ENCODE measurements at regions not wholly inside any gene's neighbourhood (a gene's known extent, or its start where the extent isn't known, plus 50 kb on each side); places are given as distances from the start of the nearest gene placed in this dataset.

DNA sequence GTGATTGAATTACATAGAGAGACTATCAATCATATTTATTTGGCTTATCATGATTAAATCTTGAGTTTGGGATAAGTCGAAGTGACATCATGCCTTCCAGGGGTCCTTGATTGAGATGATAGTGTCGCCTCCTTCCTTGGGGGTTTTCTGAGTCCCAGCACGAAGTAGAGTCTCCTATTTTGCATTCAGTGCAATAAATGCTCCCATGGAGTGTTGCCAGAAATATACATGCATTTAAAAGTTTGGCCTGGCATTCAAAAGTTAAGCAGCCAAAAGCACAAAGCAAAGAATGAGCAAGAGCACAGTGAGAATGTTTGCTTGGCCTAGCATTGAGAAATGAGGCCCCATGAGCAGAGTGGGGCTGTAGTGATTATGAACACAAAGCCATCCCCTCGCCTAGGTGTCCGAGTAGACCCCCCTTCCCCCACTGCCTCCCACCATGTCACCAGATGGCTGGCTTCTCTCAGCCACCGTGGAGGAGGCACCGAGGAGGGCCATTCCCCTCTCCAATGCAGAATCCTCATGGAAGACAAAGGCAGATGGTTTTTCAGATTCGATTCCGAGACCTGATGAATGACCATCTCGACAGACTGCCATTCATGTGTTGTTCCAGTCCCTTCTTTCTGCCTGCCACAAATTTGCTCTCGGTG lies 58.8 kb upstream of the UBL3 start:
- CTCF ChIA-PET: interaction anchor here (1.2 to 2.3 kb wide), 2 partner anchors 15 to 206 kb away, joined by 3 to 15 read pairs; no protein-coding TSS in a partner anchor
- Histone ChIP-seq H3K4me3 (ENCODE audit: low read depth, low read length) (no peak overlapping the region), H3K4me1 (ENCODE audit: control insufficient read depth, insufficient read depth, low read length) (peaks cover 6% of the 10 kb centered on the region), H3K9me3 (ENCODE audit: control insufficient read depth, insufficient read depth, low read depth, low read length) (no peaks in the 10 kb centered on the region), H3K36me3 (ENCODE audit: control insufficient read depth in 2 of 2, insufficient read depth in 1 of 2, low read length in 2 of 2) (no peaks in the 10 kb centered on the region), H3K27ac (ENCODE audit: extremely low read depth, low read depth, low read length) (peak overlapping the region; percentile 63; the same call in 1 of the 2 replicates)
- POLR2A ChIA-PET: no interaction called here
- TF ChIP-seq, protein P1, sequence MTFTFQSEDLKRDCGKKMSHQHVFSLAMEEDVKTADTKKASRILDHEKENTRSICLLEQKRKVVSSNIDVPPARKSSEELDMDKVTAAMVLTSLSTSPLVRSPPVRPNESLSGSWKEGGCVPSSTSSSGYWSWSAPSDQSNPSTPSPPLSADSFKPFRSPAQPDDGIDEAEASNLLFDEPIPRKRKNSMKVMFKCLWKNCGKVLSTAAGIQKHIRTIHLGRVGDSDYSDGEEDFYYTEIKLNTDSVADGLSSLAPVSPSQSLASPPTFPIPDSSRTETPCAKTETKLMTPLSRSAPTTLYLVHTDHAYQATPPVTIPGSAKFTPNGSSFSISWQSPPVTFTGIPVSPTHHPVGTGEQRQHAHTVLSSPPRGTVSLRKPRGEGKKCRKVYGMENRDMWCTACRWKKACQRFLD (tag by site-specific recombination; IDR thresholded peaks at IDR 0.05): no peak
- TF ChIP-seq KLF1 (tag by site-specific recombination; IDR thresholded peaks at IDR 0.05): no peak
- no peak for TF ChIP-seq ZNF548 (tag by site-specific recombination; IDR thresholded peaks at IDR 0.05)
- TF ChIP-seq, protein P2, sequence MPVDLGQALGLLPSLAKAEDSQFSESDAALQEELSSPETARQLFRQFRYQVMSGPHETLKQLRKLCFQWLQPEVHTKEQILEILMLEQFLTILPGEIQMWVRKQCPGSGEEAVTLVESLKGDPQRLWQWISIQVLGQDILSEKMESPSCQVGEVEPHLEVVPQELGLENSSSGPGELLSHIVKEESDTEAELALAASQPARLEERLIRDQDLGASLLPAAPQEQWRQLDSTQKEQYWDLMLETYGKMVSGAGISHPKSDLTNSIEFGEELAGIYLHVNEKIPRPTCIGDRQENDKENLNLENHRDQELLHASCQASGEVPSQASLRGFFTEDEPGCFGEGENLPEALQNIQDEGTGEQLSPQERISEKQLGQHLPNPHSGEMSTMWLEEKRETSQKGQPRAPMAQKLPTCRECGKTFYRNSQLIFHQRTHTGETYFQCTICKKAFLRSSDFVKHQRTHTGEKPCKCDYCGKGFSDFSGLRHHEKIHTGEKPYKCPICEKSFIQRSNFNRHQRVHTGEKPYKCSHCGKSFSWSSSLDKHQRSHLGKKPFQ (tag by site-specific recombination; IDR thresholded peaks at IDR 0.05): no peak
- TF ChIP-seq ZNF394 (tag by site-specific recombination; IDR thresholded peaks at IDR 0.05; ENCODE audit: borderline replicate concordance): no peak
- no peak for TF ChIP-seq ZBTB7A (tag by site-specific recombination; IDR thresholded peaks at IDR 0.05; ENCODE audit: low read depth)
- TF ChIP-seq, protein P3, sequence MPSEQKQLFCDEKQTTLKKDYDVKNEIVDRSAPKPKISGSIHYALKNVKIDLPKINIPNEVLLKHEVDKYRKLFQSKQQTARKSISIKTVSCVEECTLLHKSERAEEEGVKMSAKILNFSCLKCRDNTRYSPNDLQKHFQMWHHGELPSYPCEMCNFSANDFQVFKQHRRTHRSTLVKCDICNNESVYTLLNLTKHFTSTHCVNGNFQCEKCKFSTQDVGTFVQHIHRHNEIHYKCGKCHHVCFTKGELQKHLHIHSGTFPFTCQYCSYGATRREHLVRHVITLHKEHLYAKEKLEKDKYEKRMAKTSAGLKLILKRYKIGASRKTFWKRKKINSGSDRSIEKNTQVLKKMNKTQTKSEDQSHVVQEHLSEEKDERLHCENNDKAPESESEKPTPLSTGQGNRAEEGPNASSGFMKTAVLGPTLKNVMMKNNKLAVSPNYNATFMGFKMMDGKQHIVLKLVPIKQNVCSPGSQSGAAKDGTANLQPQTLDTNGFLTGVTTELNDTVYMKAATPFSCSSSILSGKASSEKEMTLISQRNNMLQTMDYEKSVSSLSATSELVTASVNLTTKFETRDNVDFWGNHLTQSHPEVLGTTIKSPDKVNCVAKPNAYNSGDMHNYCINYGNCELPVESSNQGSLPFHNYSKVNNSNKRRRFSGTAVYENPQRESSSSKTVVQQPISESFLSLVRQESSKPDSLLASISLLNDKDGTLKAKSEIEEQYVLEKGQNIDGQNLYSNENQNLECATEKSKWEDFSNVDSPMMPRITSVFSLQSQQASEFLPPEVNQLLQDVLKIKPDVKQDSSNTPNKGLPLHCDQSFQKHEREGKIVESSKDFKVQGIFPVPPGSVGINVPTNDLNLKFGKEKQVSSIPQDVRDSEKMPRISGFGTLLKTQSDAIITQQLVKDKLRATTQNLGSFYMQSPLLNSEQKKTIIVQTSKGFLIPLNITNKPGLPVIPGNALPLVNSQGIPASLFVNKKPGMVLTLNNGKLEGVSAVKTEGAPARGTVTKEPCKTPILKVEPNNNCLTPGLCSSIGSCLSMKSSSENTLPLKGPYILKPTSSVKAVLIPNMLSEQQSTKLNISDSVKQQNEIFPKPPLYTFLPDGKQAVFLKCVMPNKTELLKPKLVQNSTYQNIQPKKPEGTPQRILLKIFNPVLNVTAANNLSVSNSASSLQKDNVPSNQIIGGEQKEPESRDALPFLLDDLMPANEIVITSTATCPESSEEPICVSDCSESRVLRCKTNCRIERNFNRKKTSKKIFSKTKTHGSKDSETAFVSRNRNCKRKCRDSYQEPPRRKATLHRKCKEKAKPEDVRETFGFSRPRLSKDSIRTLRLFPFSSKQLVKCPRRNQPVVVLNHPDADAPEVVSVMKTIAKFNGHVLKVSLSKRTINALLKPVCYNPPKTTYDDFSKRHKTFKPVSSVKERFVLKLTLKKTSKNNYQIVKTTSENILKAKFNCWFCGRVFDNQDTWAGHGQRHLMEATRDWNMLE (tag by site-specific recombination; conservative IDR thresholded peaks at IDR 0.05; ENCODE audit: low read depth): 0 out of 2 replicates have a peak, but pooled peaks have one; percentile 27
- no peak for TF ChIP-seq ZNF658 (tag by site-specific recombination; IDR thresholded peaks at IDR 0.05)
- TF ChIP-seq ZNF561 (tag by site-specific recombination; IDR thresholded peaks at IDR 0.05; ENCODE audit: borderline replicate concordance): no peak
- TF ChIP-seq ZNF214 (tag by site-specific recombination; IDR thresholded peaks at IDR 0.05; ENCODE audit: borderline replicate concordance): no peak
- TF ChIP-seq ZNF274 (IDR thresholded peaks at IDR 0.05; ENCODE audit: low read length): no peak
- TF ChIP-seq ZNF274 (tag by site-specific recombination; IDR thresholded peaks at IDR 0.05; ENCODE audit: borderline replicate concordance): no peak
- no peak for TF ChIP-seq ZNF2 (tag by site-specific recombination; IDR thresholded peaks at IDR 0.05)
- no peak for TF ChIP-seq SALL2 (tag by site-specific recombination; IDR thresholded peaks at IDR 0.05; ENCODE audit: borderline replicate concordance)
- no peak for TF ChIP-seq GFI1B (tag by site-specific recombination; IDR thresholded peaks at IDR 0.05)
- TF ChIP-seq REPIN1 (tag by site-specific recombination; IDR thresholded peaks at IDR 0.05; ENCODE audit: low read depth): no peak
- TF ChIP-seq, protein P4, sequence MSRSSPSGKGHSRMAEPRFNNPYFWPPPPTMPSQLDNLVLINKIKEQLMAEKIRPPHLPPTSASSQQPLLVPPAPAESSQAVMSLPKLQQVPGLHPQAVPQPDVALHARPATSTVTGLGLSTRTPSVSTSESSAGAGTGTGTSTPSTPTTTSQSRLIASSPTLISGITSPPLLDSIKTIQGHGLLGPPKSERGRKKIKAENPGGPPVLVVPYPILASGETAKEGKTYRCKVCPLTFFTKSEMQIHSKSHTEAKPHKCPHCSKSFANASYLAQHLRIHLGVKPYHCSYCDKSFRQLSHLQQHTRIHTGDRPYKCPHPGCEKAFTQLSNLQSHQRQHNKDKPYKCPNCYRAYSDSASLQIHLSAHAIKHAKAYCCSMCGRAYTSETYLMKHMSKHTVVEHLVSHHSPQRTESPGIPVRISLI (tag by site-specific recombination; IDR thresholded peaks at IDR 0.05): no peak
- no peak for TF ChIP-seq ZNF114 (tag by site-specific recombination; IDR thresholded peaks at IDR 0.05)
- TF ChIP-seq, protein P5, sequence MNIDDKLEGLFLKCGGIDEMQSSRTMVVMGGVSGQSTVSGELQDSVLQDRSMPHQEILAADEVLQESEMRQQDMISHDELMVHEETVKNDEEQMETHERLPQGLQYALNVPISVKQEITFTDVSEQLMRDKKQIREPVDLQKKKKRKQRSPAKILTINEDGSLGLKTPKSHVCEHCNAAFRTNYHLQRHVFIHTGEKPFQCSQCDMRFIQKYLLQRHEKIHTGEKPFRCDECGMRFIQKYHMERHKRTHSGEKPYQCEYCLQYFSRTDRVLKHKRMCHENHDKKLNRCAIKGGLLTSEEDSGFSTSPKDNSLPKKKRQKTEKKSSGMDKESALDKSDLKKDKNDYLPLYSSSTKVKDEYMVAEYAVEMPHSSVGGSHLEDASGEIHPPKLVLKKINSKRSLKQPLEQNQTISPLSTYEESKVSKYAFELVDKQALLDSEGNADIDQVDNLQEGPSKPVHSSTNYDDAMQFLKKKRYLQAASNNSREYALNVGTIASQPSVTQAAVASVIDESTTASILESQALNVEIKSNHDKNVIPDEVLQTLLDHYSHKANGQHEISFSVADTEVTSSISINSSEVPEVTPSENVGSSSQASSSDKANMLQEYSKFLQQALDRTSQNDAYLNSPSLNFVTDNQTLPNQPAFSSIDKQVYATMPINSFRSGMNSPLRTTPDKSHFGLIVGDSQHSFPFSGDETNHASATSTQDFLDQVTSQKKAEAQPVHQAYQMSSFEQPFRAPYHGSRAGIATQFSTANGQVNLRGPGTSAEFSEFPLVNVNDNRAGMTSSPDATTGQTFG (tag by site-specific recombination; IDR thresholded peaks at IDR 0.05; ENCODE audit: borderline replicate concordance): no peak
- TF ChIP-seq ZNF776 (tag by site-specific recombination; IDR thresholded peaks at IDR 0.05; ENCODE audit: borderline replicate concordance): no peak
- no peak for TF ChIP-seq ZNF792 (tag by site-specific recombination; IDR thresholded peaks at IDR 0.05)
- TF ChIP-seq ZFHX2 (tag by site-specific recombination; conservative IDR thresholded peaks at IDR 0.05): no peak
- TF ChIP-seq SETDB1 (IDR thresholded peaks at IDR 0.05; ENCODE audit: insufficient read length, low read length): no peak
- TF ChIP-seq OSR2 (tag by site-specific recombination; IDR thresholded peaks at IDR 0.05): no peak
- 0 out of 2 replicates have a peak, but pooled peaks have one; percentile 28 for TF ChIP-seq KLF16 (tag by site-specific recombination; IDR thresholded peaks at IDR 0.05)
